ENCODE measurements at regions not wholly inside any gene's neighbourhood (a gene's known extent, or its start where the extent isn't known, plus 50 kb on each side); places are given as distances from the start of the nearest gene placed in this dataset.

DNA sequence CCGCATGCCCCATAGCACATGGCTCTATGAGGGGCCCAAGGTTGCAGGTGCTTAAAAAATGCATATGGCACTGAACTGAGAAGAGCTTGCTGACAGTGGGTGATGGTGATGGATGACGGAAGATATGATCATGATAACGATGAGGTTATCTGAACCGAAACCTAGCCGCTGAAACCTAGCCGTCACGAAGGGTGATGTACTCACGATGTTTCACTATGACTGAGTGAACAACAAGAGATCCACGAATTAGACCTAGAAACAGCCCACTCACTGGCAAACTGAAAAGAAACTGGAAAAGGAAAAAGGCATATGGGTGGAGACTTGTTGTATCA, 57.6 kb upstream of the BCL6 start:
- Histone ChIP-seq H3K4me3 (ENCODE audit: low read depth in 2 of 2, low read length in 2 of 2) (no peak overlapping the region), H3K9me3 (ENCODE audit: control insufficient read depth, insufficient read depth, low read depth, low read length) (no peaks in the 10 kb centered on the region), H3K27me3 (ENCODE audit: control insufficient read depth, insufficient read depth, low read length) (peaks cover 3% of the 10 kb centered on the region; the same call in 1 of the 2 replicates), H3K36me3 (ENCODE audit: control insufficient read depth, insufficient read depth, low read length) (no peaks in the 10 kb centered on the region), H3K4me1 (ENCODE audit: control insufficient read depth, insufficient read depth, low read length) (no peaks in the 10 kb centered on the region; the same call in none of the 2 replicates), H3K27ac (ENCODE audit: low read length) (no peak overlapping the region)
- BruUV-seq (replicated peaks) = no TSS peak
- no peak for DNase-seq (ENCODE audit: low read depth, low spot score)
- no peak for ATAC-seq
- intact Hi-C loops (cut with micrococcal nuclease; ENCODE audit: unreplicated experiment) = no loop called here
- in situ Hi-C loops (cut with HindIII; ENCODE audit: low pct_unique_long_range_greater_than_20kb, low sequenced_read_pairs) = no loop called here
- CTCF ChIA-PET = no interaction called here
- POLR2A ChIA-PET = no interaction called here
- no peak for TF ChIP-seq POLR2AphosphoS5 (IDR thresholded peaks at IDR 0.05; ENCODE audit: low read depth, low read length)
- TF ChIP-seq, protein P1, sequence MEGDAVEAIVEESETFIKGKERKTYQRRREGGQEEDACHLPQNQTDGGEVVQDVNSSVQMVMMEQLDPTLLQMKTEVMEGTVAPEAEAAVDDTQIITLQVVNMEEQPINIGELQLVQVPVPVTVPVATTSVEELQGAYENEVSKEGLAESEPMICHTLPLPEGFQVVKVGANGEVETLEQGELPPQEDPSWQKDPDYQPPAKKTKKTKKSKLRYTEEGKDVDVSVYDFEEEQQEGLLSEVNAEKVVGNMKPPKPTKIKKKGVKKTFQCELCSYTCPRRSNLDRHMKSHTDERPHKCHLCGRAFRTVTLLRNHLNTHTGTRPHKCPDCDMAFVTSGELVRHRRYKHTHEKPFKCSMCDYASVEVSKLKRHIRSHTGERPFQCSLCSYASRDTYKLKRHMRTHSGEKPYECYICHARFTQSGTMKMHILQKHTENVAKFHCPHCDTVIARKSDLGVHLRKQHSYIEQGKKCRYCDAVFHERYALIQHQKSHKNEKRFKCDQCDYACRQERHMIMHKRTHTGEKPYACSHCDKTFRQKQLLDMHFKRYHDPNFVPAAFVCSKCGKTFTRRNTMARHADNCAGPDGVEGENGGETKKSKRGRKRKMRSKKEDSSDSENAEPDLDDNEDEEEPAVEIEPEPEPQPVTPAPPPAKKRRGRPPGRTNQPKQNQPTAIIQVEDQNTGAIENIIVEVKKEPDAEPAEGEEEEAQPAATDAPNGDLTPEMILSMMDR (IDR thresholded peaks at IDR 0.05) = no peak
- TF ChIP-seq TCF7L2 (IDR thresholded peaks at IDR 0.05; ENCODE audit: low read depth, low read length) = no peak
- TF ChIP-seq, protein P2, sequence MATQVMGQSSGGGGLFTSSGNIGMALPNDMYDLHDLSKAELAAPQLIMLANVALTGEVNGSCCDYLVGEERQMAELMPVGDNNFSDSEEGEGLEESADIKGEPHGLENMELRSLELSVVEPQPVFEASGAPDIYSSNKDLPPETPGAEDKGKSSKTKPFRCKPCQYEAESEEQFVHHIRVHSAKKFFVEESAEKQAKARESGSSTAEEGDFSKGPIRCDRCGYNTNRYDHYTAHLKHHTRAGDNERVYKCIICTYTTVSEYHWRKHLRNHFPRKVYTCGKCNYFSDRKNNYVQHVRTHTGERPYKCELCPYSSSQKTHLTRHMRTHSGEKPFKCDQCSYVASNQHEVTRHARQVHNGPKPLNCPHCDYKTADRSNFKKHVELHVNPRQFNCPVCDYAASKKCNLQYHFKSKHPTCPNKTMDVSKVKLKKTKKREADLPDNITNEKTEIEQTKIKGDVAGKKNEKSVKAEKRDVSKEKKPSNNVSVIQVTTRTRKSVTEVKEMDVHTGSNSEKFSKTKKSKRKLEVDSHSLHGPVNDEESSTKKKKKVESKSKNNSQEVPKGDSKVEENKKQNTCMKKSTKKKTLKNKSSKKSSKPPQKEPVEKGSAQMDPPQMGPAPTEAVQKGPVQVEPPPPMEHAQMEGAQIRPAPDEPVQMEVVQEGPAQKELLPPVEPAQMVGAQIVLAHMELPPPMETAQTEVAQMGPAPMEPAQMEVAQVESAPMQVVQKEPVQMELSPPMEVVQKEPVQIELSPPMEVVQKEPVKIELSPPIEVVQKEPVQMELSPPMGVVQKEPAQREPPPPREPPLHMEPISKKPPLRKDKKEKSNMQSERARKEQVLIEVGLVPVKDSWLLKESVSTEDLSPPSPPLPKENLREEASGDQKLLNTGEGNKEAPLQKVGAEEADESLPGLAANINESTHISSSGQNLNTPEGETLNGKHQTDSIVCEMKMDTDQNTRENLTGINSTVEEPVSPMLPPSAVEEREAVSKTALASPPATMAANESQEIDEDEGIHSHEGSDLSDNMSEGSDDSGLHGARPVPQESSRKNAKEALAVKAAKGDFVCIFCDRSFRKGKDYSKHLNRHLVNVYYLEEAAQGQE (IDR thresholded peaks at IDR 0.05; ENCODE audit: insufficient read depth in 1 of 2, low read depth in 2 of 2, low read length in 1 of 2) = no peak
- TF ChIP-seq SIN3A (IDR thresholded peaks at IDR 0.05; ENCODE audit: borderline replicate concordance, insufficient read depth, low read depth, low read length) = no peak

DNA sequence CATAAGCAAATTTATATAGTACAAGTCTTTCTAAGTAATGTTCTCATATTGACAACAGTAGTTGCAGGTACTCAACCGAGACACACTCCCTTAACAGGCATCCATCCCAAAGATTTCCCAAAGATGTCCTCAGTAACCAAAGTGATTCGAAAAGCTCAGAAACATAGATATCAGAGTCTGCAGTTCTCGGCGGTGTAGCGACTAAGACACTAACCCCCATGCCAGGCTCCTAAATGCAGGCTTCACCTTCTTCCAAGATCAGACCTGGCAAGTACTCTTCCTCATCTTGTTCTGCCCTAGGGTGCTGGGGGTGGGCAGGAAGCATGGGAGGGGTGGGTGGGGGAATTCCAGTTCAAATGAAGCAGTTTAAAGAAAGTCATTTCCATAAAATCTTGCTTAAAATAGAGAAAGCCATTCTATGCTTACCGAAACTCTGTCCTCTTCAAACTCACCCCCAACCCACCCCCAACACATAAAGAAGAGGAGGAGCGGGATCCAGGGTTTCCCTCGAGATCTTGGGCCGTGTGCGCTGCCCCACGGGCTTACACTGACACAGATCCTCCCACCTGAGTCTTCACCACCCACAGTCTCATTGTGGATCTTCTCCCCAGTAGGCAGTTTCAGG, 59.0 kb upstream of the BCL6 start:
- DNase-seq (ENCODE audit: low read depth, low spot score) = no peak
- BruUV-seq (replicated peaks) = no TSS peak
- Histone ChIP-seq H3K9me3 (ENCODE audit: control insufficient read depth, insufficient read depth, low read depth, low read length) (no peaks in the 10 kb centered on the region), H3K4me1 (ENCODE audit: control insufficient read depth, insufficient read depth, low read length) (peaks cover 10% of the 10 kb centered on the region), H3K36me3 (ENCODE audit: control insufficient read depth, insufficient read depth, low read length) (no peaks in the 10 kb centered on the region), H3K4me3 (ENCODE audit: low read depth in 2 of 2, low read length in 2 of 2) (no peak overlapping the region), H3K27me3 (ENCODE audit: control insufficient read depth, insufficient read depth, low read length) (no peaks in the 10 kb centered on the region; the same call in 1 of the 2 replicates), H3K27ac (ENCODE audit: low read length) (0 out of 2 replicates have a peak overlapping the region, but pooled peaks have one; percentile 10)
- ChIA-PET POLR2A (no interaction called here), CTCF (no interaction called here)
- TF ChIP-seq SIN3A (IDR thresholded peaks at IDR 0.05; ENCODE audit: borderline replicate concordance, insufficient read depth, low read depth, low read length) = no peak
- TF ChIP-seq, protein P1 (IDR thresholded peaks at IDR 0.05) = no peak
- TF ChIP-seq POLR2AphosphoS5 (IDR thresholded peaks at IDR 0.05; ENCODE audit: low read depth, low read length) = no peak
- TF ChIP-seq, protein P2 (IDR thresholded peaks at IDR 0.05; ENCODE audit: insufficient read depth in 1 of 2, low read depth in 2 of 2, low read length in 1 of 2) = no peak
- TF ChIP-seq TCF7L2 (IDR thresholded peaks at IDR 0.05; ENCODE audit: low read depth, low read length) = no peak
- intact Hi-C loops (cut with micrococcal nuclease; ENCODE audit: unreplicated experiment) (no loop called here), in situ Hi-C loops (cut with HindIII; ENCODE audit: low pct_unique_long_range_greater_than_20kb, low sequenced_read_pairs) (no loop called here)
- no peak for ATAC-seq

All from Panc1 (cell line).